Kasumi-1 (cell line): ENCODE measurements at regions not wholly inside any gene's neighbourhood (a gene's known extent, or its start where the extent isn't known, plus 50 kb on each side); places are given as distances from the start of the nearest gene placed in this dataset.
"Not testable (repeated sequence)": the region's sequence is repeated elsewhere in the genome, so short reads cannot be mapped to it uniquely, and the experiment has no call there.

Source experiments
- DNase-seq, 2 experiments: peaks; one replicate each; lab custom pipeline; 2025; lab: John Stamatoyannopoulos, UW

GRCh38 chr16:87033541-87034300, 283.5 kb downstream of the C16orf95 start:
- no peak for DNase-seq

GRCh38 chr16:87034317-87034716, 282.9 kb downstream of the C16orf95 start:
- DNase-seq: no peak

- no peak for DNase-seq
Observed at GRCh38 chr16:87035053-87035452, 282.1 kb downstream of the C16orf95 start.

GRCh38 chr16:87037012-87037411, 280.2 kb downstream of the C16orf95 start:
- no peak for DNase-seq

GRCh38 chr16:87038528-87038927, 278.7 kb downstream of the C16orf95 start:
- not testable (repeated sequence) for DNase-seq

- DNase-seq: no peak
Observed at GRCh38 chr16:87040169-87041117, 276.7 kb downstream of the C16orf95 start.

- no peak for DNase-seq
Observed at GRCh38 chr16:87041286-87041685, 275.9 kb downstream of the C16orf95 start.

- DNase-seq: no peak
Observed at GRCh38 chr16:87042551-87043230, 274.5 kb downstream of the C16orf95 start.

- DNase-seq: no peak
Observed at GRCh38 chr16:87043231-87044031, 273.8 kb downstream of the C16orf95 start.

GRCh38 chr16:87044032-87044382, 273.2 kb downstream of the C16orf95 start:
- no peak for DNase-seq

- DNase-seq: no peak
Observed at GRCh38 chr16:87044829-87045228, 272.4 kb downstream of the C16orf95 start.

GRCh38 chr16:87045466-87046216, 271.6 kb downstream of the C16orf95 start:
- DNase-seq: no peak

- no peak for DNase-seq
Observed at GRCh38 chr16:87046235-87046634, 271.0 kb downstream of the C16orf95 start.

GRCh38 chr16:87047221-87048037, 269.8 kb downstream of the C16orf95 start:
- DNase-seq: no peak

GRCh38 chr16:87048038-87048729, 269.0 kb downstream of the C16orf95 start:
- DNase-seq: no peak

GRCh38 chr16:87048730-87049115, 268.5 kb downstream of the C16orf95 start:
- no peak for DNase-seq

GRCh38 chr16:87049216-87049615, 268.0 kb downstream of the C16orf95 start:
- not testable (repeated sequence) for DNase-seq

GRCh38 chr16:87050142-87050541, 267.1 kb downstream of the C16orf95 start:
- DNase-seq: no peak

- DNase-seq: no peak
Observed at GRCh38 chr16:87051526-87052320, 265.5 kb downstream of the C16orf95 start.
